ENCODE measurements at regions not wholly inside any gene's neighbourhood (a gene's known extent, or its start where the extent isn't known, plus 50 kb on each side); places are given as distances from the start of the nearest gene placed in this dataset.

- no peak for TF ChIP-seq POLR2A (IDR thresholded peaks at IDR 0.05)
- TF ChIP-seq CTCF (IDR thresholded peaks at IDR 0.05), result no peak
These were observed 1136.3 kb upstream of the CDH9 start for GRCh38 chr5:28174691-28175090.

All from testis (tissue), 2 donors.